Stomach (tissue), 8 donors: ENCODE measurements at regions not wholly inside any gene's neighbourhood (a gene's known extent, or its start where the extent isn't known, plus 50 kb on each side); places are given as distances from the start of the nearest gene placed in this dataset.

ENCODE experiments used
- DNase-seq, 2 donors: peaks; one replicate each; pipeline versions ENCODE4 v3.0.0 to v3.0.0-alpha.2; 2013 to 2019
- H3K27ac ChIP-seq, 5 donors: fragments of 200-600 bp in 4 of 5; sonication (generic) in 4 of 5; one replicate each; pipeline ENCODE4 v1.5.1; 2013 to 2019; ENCODE audit warnings: mild to moderate bottlenecking in 1 of 5, moderate library complexity in 1 of 5
- H3K27me3 ChIP-seq, 3 donors: fragments of 200-600 bp; sonication (generic); one replicate each; pipeline ENCODE4 v1.5.1; 2017 to 2019; ENCODE audit warnings: mixed run types in 1 of 3
- H3K36me3 ChIP-seq, 4 donors: fragments of 200-600 bp; sonication (generic); 1 replicate in 3 of 4; 2 replicates in 1 of 4; pipeline ENCODE4 v1.5.1; 2016 to 2019
- H3K4me1 ChIP-seq, 4 donors: fragments of 200-600 bp; sonication (generic); one replicate each; pipeline ENCODE4 v1.5.1; 2016 to 2019
- H3K4me3 ChIP-seq, 4 donors: fragments of 200-600 bp; sonication (generic) in 3 of 4; one replicate each; pipeline ENCODE4 v1.5.1; 2016 to 2019; ENCODE audit warnings: mild to moderate bottlenecking in 1 of 4
- H3K9me3 ChIP-seq, 4 donors: fragments of 200-600 bp; sonication (generic); one replicate each; pipeline ENCODE4 v1.5.1; 2016 to 2019
- CTCF ChIP-seq, 7 experiments: fragments of 450-650 bp in 4 of 7; fragments of 200-600 bp in 3 of 7; sonication (generic) in 3 of 7; IDR thresholded peaks; one replicate each; pipeline ENCODE4 v1.5.1; 2016 to 2019; ENCODE audit warnings: antibody characterized with exemption in 7 of 7, control low read depth in 2 of 7, mild to moderate bottlenecking in 1 of 7
- EP300 ChIP-seq: sonication (generic); formaldehyde crosslinking; IDR thresholded peaks from one replicate; pipeline ENCODE4 v1.6.1; 2017; ENCODE audit warnings: antibody characterized with exemption
- POLR2A ChIP-seq, 4 donors: fragments of 450-650 bp; IDR thresholded peaks; one replicate each; pipeline ENCODE4 v1.6.1; 2016; ENCODE audit warnings: antibody characterized with exemption in 4 of 4, control low read depth in 2 of 4, mild to moderate bottlenecking in 1 of 4, moderate library complexity in 1 of 4
- POLR2AphosphoS5 ChIP-seq, 3 donors: sonication (generic); formaldehyde crosslinking; IDR thresholded peaks; one replicate each; pipeline ENCODE4 v1.6.1; 2016; ENCODE audit warnings: antibody characterized with exemption in 3 of 3
- WGBS, 5 donors: extraction: QIAGEN DNeasy Blood & Tissue Kit in 3 of 5; methylation state at CpG; one replicate each; pipeline versions ENCODE4 v1.1.5 to v1.1.7; 2013 to 2018; 5-methylcytosine and 5-hydroxymethylcytosine counted together
- intact Hi-C: fragments of 100-400 bp; cut with DNase I; formaldehyde crosslinking; loops from one replicate; pipeline ENCODE4 v1.15.1; 2023; ENCODE audit warnings: low total_unique reads
- donor health status: healthy with polysubstance abuse.
- donor health status: Bipolar disorder and iron deficiency.
- donor health status: healthy.

- no peak for DNase-seq
- 82 to 89% (median 88%) methylated on average over 31 of the region's 31 CpGs for WGBS, 5 donors
- no peak overlapping the region for H3K27ac ChIP-seq
- peaks cover 0 to 14% (median 6%) of the 10 kb centered on the region in 4 donors for H3K9me3 ChIP-seq
- intact Hi-C loops = no loop called here
- peaks cover 0 to 15% (median 0%) of the 10 kb centered on the region in 3 donors for H3K27me3 ChIP-seq
- no peak overlapping the region for H3K4me3 ChIP-seq
- H3K36me3 ChIP-seq = no peaks in the 10 kb centered on the region
- no peak for TF ChIP-seq EP300
- TF ChIP-seq POLR2A (IDR thresholded peaks at IDR 0.05) = no peak
- no peak for TF ChIP-seq CTCF (IDR thresholded peaks at IDR 0.05)
- no peak for TF ChIP-seq POLR2AphosphoS5 (IDR thresholded peaks at IDR 0.05)
- no peaks in the 10 kb centered on the region for H3K4me1 ChIP-seq
These were observed 106.0 kb upstream of the AFDN start for GRCh38 chr6:167720456-167721285.

- Histone ChIP-seq H3K4me3 (no peak overlapping the region), H3K27me3 (peaks cover 0 to 15% (median 0%) of the 10 kb centered on the region in 3 donors)
- 91 to 94% (median 92%) methylated on average over 10 of the region's 10 CpGs for WGBS, 5 donors
These were observed 105.4 kb upstream of the AFDN start for GRCh38 chr6:167721291-167721690.

GRCh38 chr6:167722634-167723309, 103.9 kb upstream of the AFDN start:
- H3K9me3 ChIP-seq = peaks cover 0 to 14% (median 6%) of the 10 kb centered on the region in 4 donors
- H3K27ac ChIP-seq = no peak overlapping the region
- peaks cover 0 to 15% (median 0%) of the 10 kb centered on the region in 3 donors for H3K27me3 ChIP-seq
- intact Hi-C loops = no loop called here
- WGBS, 5 donors = 61 to 75% (median 68%) methylated on average over 15 to 21 of the region's 21 CpGs
- no peaks in the 10 kb centered on the region for H3K4me1 ChIP-seq
- no peaks in the 10 kb centered on the region for H3K36me3 ChIP-seq
- no peak for TF ChIP-seq CTCF (IDR thresholded peaks at IDR 0.05)
- TF ChIP-seq EP300 = no peak
- no peak for TF ChIP-seq POLR2AphosphoS5 (IDR thresholded peaks at IDR 0.05)
- no peak for TF ChIP-seq POLR2A (IDR thresholded peaks at IDR 0.05)
- H3K4me3 ChIP-seq = no peak overlapping the region
- DNase-seq = peak in 1 of 2 donors; percentile 16

More at GRCh38 chr6:167721291-167721690, 105.4 kb upstream of the AFDN start:
- Histone ChIP-seq H3K27ac (no peak overlapping the region), H3K9me3 (peaks cover 0 to 14% (median 6%) of the 10 kb centered on the region in 4 donors), H3K4me1 (no peaks in the 10 kb centered on the region), H3K36me3 (no peaks in the 10 kb centered on the region)
- TF ChIP-seq EP300 (no peak), POLR2A (IDR thresholded peaks at IDR 0.05) (no peak), POLR2AphosphoS5 (IDR thresholded peaks at IDR 0.05) (no peak), CTCF (IDR thresholded peaks at IDR 0.05) (no peak)
- intact Hi-C loops = no loop called here
- DNase-seq = peak in 1 of 2 donors; percentile 17

GRCh38 chr6:167726043-167726621, 100.6 kb upstream of the AFDN start:
- peaks cover 0 to 14% (median 6%) of the 10 kb centered on the region in 4 donors for H3K9me3 ChIP-seq
- H3K27ac ChIP-seq = no peak overlapping the region
- intact Hi-C loops = no loop called here
- peaks cover 0 to 9% (median 0%) of the 10 kb centered on the region in 3 donors for H3K27me3 ChIP-seq
- H3K4me1 ChIP-seq = no peaks in the 10 kb centered on the region
- no peak for TF ChIP-seq POLR2A (IDR thresholded peaks at IDR 0.05)
- no peak for TF ChIP-seq CTCF (IDR thresholded peaks at IDR 0.05)
- TF ChIP-seq POLR2AphosphoS5 (IDR thresholded peaks at IDR 0.05) = no peak
- no peak for TF ChIP-seq EP300
- no peak for DNase-seq
- no peak overlapping the region for H3K4me3 ChIP-seq
- no peaks in the 10 kb centered on the region for H3K36me3 ChIP-seq
- 89 to 95% (median 93%) methylated on average over 8 of the region's 8 CpGs for WGBS, 5 donors
